Brain microvascular endothelial cell (primary cell): ENCODE measurements at regions not wholly inside any gene's neighbourhood (a gene's known extent, or its start where the extent isn't known, plus 50 kb on each side); places are given as distances from the start of the nearest gene placed in this dataset.

ENCODE experiments used
- DNase-seq: peaks from one replicate; pipeline ENCODE4 v3.0.0-alpha.2; 2020
- H3K27ac ChIP-seq: fragments of 250-450 bp; sonication (Bioruptor Pico); 2 replicates; pipeline ENCODE4 v1.5.1; 2020; ENCODE audit warnings: mild to moderate bottlenecking, moderate library complexity
- H3K27me3 ChIP-seq: fragments of 250-450 bp; sonication (Bioruptor Pico); replicated peaks from 2 replicates; pipeline ENCODE4 v1.5.1; 2020; ENCODE audit warnings: mild to moderate bottlenecking
- H3K36me3 ChIP-seq: fragments of 250-450 bp; sonication (Bioruptor Pico); replicated peaks from 2 replicates; pipeline ENCODE4 v1.5.1; 2020; ENCODE audit warnings: mild to moderate bottlenecking
- H3K4me3 ChIP-seq: 2 replicates; pipeline ENCODE4 v1.5.1; 2011; ENCODE audit warnings: low read depth, mild to moderate bottlenecking, control low read depth, low read length, moderate library complexity
- CTCF ChIP-seq: IDR thresholded peaks from 2 replicates; pipeline ENCODE4 v1.5.1; 2011; ENCODE audit warnings: low read depth, mild to moderate bottlenecking, moderate library complexity, low read length, control low read depth, inconsistent platforms; ENCODE audit errors: missing control alignments
- in situ Hi-C: cut with HindIII; loops from 2 replicates; pipeline ENCODE4 v1.10.0; 2017; ENCODE audit warnings: low sequenced_read_pairs, low pct_ligation_motif_present

- TF ChIP-seq CTCF: no peak
- peaks cover 8% of the 10 kb centered on the region for H3K27me3 ChIP-seq
- no peak overlapping the region for H3K27ac ChIP-seq
- H3K36me3 ChIP-seq: no peaks in the 10 kb centered on the region
- DNase-seq: no peak
- H3K4me3 ChIP-seq: no peak overlapping the region
- in situ Hi-C loops: loop anchor here (25.0 kb wide), 1 partner anchor 89 kb away; no protein-coding TSS in a partner anchor
Observed at GRCh38 chr19:13622766-13623715, 116.8 kb upstream of the CACNA1A start.

- in situ Hi-C loops: loop anchor here (25.0 kb wide), 1 partner anchor 91 kb away; no protein-coding TSS in a partner anchor
- peaks cover 8% of the 10 kb centered on the region for H3K27me3 ChIP-seq
- TF ChIP-seq CTCF: no peak
- DNase-seq: peak; percentile 96
- peak overlapping the region; percentile 55 for H3K27ac ChIP-seq
- no peaks in the 10 kb centered on the region for H3K36me3 ChIP-seq
- H3K4me3 ChIP-seq: no peak overlapping the region
Observed at GRCh38 chr19:13621413-13621812, 115.1 kb upstream of the CACNA1A start.

GRCh38 chr19:13619203-13619632, 112.9 kb upstream of the CACNA1A start:
- DNase-seq: peak; percentile 3
- TF ChIP-seq CTCF: no peak
- in situ Hi-C loops: loop anchor here (25.0 kb wide), 1 partner anchor 93 kb away; no protein-coding TSS in a partner anchor
- H3K36me3 ChIP-seq: no peaks in the 10 kb centered on the region
- H3K27ac ChIP-seq: no peak overlapping the region
- H3K27me3 ChIP-seq: peaks cover 8% of the 10 kb centered on the region
- H3K4me3 ChIP-seq: no peak overlapping the region

GRCh38 chr19:13615890-13616289, 109.6 kb upstream of the CACNA1A start:
- Histone ChIP-seq H3K4me3 (no peak overlapping the region), H3K27ac (no peak overlapping the region), H3K27me3 (peaks cover 2% of the 10 kb centered on the region), H3K36me3 (no peaks in the 10 kb centered on the region)
- in situ Hi-C loops: loop anchor here (25.0 kb wide), 1 partner anchor 96 kb away; no protein-coding TSS in a partner anchor
- no peak for TF ChIP-seq CTCF
- DNase-seq: peak; percentile 3

GRCh38 chr19:13613447-13613846, 107.2 kb upstream of the CACNA1A start:
- TF ChIP-seq CTCF: no peak
- H3K27me3 ChIP-seq: peaks cover 2% of the 10 kb centered on the region
- DNase-seq: no peak
- H3K36me3 ChIP-seq: no peaks in the 10 kb centered on the region
- in situ Hi-C loops: loop anchor here (25.0 kb wide), 1 partner anchor 99 kb away; no protein-coding TSS in a partner anchor
- H3K27ac ChIP-seq: no peak overlapping the region
- no peak overlapping the region for H3K4me3 ChIP-seq
